ENCODE measurements at regions not wholly inside any gene's neighbourhood (a gene's known extent, or its start where the extent isn't known, plus 50 kb on each side); places are given as distances from the start of the nearest gene placed in this dataset.

DNA sequence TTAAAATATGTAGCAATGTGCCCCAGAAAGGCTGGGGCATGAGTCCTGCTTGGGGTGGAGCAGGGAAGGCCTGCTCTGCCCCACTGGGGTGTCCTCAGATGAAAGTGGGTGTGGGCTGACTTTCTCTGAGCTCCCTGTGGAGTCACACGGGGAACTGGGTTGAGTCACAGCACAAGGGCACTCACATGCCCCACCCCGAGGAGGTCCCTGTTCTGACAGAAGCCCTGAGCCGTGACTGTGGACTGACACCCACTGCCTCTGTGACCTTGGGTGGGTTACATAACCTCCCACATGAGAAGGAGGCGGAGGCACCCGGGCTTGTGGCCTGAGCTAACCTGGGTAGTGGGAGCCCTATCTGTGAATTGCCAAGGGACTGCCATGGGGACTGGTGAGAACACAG lies 52.5 kb upstream of the TINAGL1 start (continued):
- TF ChIP-seq, protein P1, sequence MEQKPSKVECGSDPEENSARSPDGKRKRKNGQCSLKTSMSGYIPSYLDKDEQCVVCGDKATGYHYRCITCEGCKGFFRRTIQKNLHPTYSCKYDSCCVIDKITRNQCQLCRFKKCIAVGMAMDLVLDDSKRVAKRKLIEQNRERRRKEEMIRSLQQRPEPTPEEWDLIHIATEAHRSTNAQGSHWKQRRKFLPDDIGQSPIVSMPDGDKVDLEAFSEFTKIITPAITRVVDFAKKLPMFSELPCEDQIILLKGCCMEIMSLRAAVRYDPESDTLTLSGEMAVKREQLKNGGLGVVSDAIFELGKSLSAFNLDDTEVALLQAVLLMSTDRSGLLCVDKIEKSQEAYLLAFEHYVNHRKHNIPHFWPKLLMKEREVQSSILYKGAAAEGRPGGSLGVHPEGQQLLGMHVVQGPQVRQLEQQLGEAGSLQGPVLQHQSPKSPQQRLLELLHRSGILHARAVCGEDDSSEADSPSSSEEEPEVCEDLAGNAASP (CRISPR knock-in tag; IDR thresholded peaks at IDR 0.05; ENCODE audit: borderline replicate concordance): peak; percentile 94
- TF ChIP-seq ZNF432 (CRISPR knock-in tag; IDR thresholded peaks at IDR 0.05; ENCODE audit: borderline replicate concordance) (no peak), IRX3 (CRISPR knock-in tag; IDR thresholded peaks at IDR 0.05; ENCODE audit: borderline replicate concordance, low read depth) (no peak), JARID2 (CRISPR knock-in tag; IDR thresholded peaks at IDR 0.05; ENCODE audit: insufficient replicate concordance) (no peak), ZNF790 (CRISPR knock-in tag; IDR thresholded peaks at IDR 0.05; ENCODE audit: borderline replicate concordance) (0 out of 2 replicates have a peak, but pooled peaks have one; percentile 48), GTF2F1 (IDR thresholded peaks at IDR 0.05; ENCODE audit: low read length) (no peak), ATF1 (CRISPR knock-in tag; IDR thresholded peaks at IDR 0.05) (no peak), ZNF780A (CRISPR knock-in tag; IDR thresholded peaks at IDR 0.05) (no peak), KLF16 (CRISPR knock-in tag; IDR thresholded peaks at IDR 0.05) (peak in 1 of 2 experiments; percentile 48; a peak in 1 of 4 replicates), ZNF720 (CRISPR knock-in tag; IDR thresholded peaks at IDR 0.05) (no peak), ZNF501 (CRISPR knock-in tag; IDR thresholded peaks at IDR 0.05) (no peak), ZNF225 (CRISPR knock-in tag; IDR thresholded peaks at IDR 0.05) (no peak), HMG20A (CRISPR knock-in tag; IDR thresholded peaks at IDR 0.05; ENCODE audit: borderline replicate concordance) (peak; percentile 73; the same call in 1 of the 2 replicates), MTA3 (CRISPR knock-in tag; IDR thresholded peaks at IDR 0.05) (no peak), ZNF292 (CRISPR knock-in tag; IDR thresholded peaks at IDR 0.05; ENCODE audit: borderline replicate concordance, low read depth) (0 out of 2 replicates have a peak, but pooled peaks have one; percentile 10), ZFP37 (CRISPR knock-in tag; IDR thresholded peaks at IDR 0.05; ENCODE audit: borderline replicate concordance) (no peak), TARDBP (CRISPR knock-in tag; IDR thresholded peaks at IDR 0.05) (no peak), MAF1 (CRISPR knock-in tag; IDR thresholded peaks at IDR 0.05; ENCODE audit: borderline replicate concordance) (no peak), ZNF879 (CRISPR knock-in tag; IDR thresholded peaks at IDR 0.05) (no peak), PLRG1 (conservative IDR thresholded peaks at IDR 0.05) (no peak), HNRNPH1 (optimal IDR thresholded peaks at IDR 0.05; ENCODE audit: low read depth, low read length) (no peak), ZNF530 (CRISPR knock-in tag; IDR thresholded peaks at IDR 0.05; ENCODE audit: low read depth) (no peak), SP5 (CRISPR knock-in tag; IDR thresholded peaks at IDR 0.05; ENCODE audit: borderline replicate concordance, low read depth) (peak; percentile 51; the same call in 1 of the 2 replicates), HNRNPL (IDR thresholded peaks at IDR 0.05; ENCODE audit: low read depth, low read length) (no peak)
- TF ChIP-seq, protein P2, sequence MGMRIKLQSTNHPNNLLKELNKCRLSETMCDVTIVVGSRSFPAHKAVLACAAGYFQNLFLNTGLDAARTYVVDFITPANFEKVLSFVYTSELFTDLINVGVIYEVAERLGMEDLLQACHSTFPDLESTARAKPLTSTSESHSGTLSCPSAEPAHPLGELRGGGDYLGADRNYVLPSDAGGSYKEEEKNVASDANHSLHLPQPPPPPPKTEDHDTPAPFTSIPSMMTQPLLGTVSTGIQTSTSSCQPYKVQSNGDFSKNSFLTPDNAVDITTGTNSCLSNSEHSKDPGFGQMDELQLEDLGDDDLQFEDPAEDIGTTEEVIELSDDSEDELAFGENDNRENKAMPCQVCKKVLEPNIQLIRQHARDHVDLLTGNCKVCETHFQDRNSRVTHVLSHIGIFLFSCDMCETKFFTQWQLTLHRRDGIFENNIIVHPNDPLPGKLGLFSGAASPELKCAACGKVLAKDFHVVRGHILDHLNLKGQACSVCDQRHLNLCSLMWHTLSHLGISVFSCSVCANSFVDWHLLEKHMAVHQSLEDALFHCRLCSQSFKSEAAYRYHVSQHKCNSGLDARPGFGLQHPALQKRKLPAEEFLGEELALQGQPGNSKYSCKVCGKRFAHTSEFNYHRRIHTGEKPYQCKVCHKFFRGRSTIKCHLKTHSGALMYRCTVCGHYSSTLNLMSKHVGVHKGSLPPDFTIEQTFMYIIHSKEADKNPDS (CRISPR knock-in tag; IDR thresholded peaks at IDR 0.05): no peak
- TF ChIP-seq, protein P3, sequence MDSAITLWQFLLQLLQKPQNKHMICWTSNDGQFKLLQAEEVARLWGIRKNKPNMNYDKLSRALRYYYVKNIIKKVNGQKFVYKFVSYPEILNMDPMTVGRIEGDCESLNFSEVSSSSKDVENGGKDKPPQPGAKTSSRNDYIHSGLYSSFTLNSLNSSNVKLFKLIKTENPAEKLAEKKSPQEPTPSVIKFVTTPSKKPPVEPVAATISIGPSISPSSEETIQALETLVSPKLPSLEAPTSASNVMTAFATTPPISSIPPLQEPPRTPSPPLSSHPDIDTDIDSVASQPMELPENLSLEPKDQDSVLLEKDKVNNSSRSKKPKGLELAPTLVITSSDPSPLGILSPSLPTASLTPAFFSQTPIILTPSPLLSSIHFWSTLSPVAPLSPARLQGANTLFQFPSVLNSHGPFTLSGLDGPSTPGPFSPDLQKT (CRISPR knock-in tag; IDR thresholded peaks at IDR 0.05; ENCODE audit: borderline replicate concordance): no peak
- TF ChIP-seq, protein P4, sequence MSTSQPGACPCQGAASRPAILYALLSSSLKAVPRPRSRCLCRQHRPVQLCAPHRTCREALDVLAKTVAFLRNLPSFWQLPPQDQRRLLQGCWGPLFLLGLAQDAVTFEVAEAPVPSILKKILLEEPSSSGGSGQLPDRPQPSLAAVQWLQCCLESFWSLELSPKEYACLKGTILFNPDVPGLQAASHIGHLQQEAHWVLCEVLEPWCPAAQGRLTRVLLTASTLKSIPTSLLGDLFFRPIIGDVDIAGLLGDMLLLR (CRISPR knock-in tag; IDR thresholded peaks at IDR 0.05): no peak

Data from HepG2 (cell line).